GM19351 (cell line): ENCODE measurements at regions not wholly inside any gene's neighbourhood (a gene's known extent, or its start where the extent isn't known, plus 50 kb on each side); places are given as distances from the start of the nearest gene placed in this dataset.

Experiments
- ATAC-seq: cut with Tn5 transposase; IDR thresholded peaks from one replicate; pipeline ENCODE4 v1.9.1; 2021; ENCODE audit warnings: mild to moderate bottlenecking, moderate library complexity; ENCODE audit not compliant: unreplicated experiment

DNA sequence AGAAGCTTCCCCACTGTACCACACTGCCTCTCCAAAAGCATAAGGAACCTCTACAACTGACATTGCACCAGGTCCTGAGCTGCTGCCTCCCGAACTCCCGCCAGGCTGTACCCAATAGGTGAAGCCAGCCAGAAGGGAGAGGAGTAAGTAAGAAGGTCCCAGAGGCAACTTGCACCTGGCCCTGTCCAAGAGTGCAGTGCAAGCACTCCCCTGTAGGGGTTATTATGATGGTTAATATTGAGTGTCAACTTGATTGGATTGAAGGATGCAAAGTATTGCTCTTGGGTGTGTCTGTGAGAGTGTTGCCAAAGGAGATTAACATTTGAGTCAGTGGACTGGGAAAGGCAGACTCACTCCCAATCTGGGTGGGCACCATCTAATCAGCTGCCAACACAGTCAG lies 879.3 kb upstream of the SLIT2 start:
- no peak for ATAC-seq

DNA sequence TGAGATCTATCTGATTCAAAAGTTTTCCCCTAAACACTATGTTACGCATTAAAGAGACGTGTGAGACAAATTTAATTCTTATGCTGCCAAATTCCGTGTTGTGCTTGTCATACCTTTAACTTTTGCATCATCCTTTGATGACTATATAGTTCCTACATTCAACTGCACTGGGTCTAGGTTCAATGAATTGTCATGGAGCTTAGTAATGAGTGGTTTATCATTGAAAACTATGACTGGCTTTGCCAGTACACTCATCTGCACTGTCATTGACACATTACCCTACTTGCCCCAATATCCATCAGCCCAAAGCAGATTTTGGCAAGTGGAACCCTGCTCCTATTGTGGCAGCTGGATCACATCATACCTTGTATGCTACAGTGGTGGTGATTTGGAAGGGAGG lies 882.9 kb upstream of the SLIT2 start:
- no peak for ATAC-seq

DNA sequence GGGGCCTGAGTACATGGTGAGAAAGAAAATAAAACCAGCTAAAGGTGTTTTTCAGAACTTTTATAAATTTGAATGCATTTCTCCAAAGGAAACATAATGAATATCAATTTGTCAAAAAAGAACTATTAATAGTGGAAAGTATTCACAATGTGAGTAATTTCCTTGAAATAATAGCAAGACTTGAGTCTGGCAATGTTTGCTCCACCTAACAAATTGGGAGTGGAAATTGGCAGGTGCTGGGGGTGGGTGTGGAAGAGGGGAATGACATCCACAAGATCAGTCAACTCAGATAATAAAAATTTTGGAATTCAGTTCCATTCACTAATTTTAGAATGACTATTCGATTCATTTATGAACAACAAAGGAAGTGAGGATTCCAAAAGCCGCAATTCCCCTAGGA lies 884.8 kb upstream of the SLIT2 start:
- ATAC-seq, result no peak

DNA sequence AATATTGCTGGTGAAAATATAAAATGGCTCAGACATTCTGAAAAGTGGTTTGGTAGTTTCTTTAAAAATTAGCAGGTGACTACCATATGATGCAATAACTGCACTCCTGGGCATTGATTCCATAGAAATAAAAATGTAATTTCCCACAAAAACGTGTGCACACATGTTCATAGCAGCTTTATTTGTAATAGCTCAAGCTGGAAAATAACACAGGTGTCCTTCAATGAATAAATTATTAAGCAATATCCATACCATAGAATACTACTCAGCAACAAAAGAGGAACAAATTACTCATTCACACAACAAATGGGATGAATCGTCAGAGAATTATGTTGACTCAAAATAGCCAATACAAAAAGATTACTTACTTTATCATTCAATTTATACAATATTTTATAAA lies 893.7 kb upstream of the SLIT2 start:
- no peak for ATAC-seq

DNA sequence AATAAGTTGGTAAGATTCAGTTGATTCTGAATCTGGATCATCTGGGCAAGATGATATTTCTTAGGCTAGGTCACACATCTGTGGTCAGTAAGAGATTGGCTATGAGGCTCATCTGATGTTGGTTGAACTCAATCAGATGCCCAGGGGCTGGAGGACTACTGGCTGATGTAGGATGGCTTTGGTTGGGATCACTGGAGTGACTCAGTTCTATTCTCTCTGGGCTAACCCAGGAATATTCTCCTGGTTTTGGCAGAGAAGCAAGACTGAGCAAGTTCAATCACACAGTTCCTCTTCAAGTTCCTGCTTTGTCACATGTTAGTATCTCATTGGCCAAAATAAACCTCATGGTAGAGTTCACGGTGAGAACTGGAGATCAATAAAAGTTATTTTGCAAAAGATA lies 902.3 kb upstream of the SLIT2 start:
- no peak for ATAC-seq

DNA sequence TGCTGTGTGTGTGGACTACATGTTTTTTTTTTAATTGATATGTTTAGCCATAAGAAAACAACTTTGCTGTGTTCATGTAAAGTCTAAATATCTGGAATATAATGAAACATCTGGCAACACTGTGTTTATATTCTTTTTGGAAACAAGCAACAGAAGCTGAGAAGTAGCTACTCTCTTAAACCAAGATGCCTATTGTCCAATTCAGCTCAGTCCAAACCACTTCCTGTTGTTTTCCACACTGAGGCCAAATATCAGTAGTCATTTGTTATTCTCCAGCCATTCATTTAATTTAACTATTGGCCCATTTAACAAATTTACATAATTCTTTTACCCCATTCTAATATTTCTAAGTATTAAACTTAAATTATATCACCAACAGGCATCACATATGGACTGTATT lies 903.0 kb upstream of the SLIT2 start:
- ATAC-seq, result no peak

DNA sequence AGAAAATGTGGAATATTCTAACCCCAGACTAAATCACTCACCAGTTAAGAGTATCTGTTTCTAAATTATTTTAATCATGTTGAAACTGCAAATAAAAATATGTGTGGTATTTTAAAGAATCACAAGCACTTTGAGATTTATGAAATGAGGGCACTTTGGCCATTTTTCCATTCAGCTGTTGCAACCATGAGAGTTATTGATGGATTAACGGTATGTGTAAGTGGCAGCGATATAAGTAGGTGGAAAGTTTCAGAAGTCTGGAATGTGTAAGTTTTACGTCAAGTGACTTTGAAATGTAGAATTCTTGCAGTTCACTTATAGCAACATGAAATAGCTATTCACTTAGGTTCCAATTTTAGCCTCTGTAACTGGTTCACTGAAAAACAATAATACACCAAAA lies 905.1 kb upstream of the SLIT2 start:
- ATAC-seq, result no peak

DNA sequence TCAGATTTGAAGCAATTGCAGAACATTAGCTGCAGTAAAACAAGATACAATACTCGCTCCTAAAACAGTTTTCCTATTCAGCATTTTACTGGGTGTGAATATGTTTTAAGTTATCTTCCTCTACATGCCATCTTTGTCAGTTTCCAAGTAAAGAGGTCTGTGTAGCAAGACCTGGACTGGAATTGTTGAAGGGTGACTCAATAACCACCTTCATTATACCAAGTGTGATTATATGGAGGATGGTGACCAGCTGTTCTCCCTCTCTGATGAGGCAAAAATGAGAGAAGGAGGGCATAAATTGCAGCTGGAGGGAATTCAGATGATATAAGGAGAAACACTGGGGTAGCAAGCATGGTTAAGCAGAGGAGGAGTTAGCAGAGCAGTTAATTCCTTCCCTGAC lies 922.1 kb upstream of the SLIT2 start:
- ATAC-seq, result no peak

DNA sequence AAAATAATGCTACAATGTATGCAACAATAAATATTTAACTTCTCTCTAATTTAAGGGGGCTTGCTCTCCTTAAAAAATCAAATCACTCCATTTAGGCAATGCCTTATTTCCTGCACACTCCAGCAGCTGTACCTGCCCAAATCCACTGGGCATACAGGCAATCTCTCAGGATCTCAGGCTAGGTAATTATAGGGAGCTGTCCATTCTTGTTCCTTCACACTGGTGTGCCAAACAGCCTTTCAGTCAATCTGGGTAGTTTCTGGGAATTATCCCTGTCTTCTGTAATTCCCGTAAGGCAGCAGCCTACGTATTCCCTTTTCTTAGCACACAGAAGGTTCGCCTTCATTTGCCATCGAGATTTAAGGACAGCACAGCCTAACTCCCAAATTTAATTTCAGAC lies 922.6 kb upstream of the SLIT2 start:
- no peak for ATAC-seq

DNA sequence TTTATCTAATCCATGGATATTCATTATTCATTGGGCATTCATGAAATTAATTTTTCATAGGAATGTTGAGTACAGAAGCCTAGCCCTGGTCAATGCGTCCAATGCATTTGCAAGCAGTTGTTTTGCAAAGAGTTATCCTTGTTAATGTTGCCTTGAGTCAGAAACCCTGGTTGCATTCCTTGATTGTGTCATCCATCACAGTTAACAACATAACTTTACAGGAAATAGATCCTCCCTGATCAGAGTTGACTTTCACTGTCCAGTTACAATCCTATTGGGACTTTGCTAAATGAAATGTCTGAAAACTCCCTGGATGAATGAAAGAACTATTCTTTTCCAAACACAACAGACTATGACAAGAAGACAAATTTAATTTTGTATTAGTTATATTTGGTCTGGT lies 924.3 kb upstream of the SLIT2 start:
- ATAC-seq, result no peak

DNA sequence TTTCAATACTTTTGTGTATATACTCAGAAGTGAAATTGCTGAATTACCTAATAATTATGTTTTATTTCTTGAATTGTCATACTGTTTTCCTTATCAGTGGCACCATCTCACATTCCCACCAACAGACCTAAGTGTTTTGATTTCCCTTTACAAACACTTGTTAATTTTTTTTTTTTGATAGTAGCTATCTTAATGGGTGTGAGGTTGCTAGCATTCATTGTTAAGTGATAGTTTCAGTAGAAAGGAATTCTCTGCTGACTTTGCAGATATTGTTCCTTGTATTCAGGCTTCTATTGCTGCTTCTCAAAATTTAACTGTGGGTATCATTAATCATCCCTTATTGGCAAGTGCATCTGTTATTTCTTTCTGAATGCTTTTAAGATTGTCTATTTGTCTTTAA lies 927.5 kb upstream of the SLIT2 start:
- no peak for ATAC-seq

DNA sequence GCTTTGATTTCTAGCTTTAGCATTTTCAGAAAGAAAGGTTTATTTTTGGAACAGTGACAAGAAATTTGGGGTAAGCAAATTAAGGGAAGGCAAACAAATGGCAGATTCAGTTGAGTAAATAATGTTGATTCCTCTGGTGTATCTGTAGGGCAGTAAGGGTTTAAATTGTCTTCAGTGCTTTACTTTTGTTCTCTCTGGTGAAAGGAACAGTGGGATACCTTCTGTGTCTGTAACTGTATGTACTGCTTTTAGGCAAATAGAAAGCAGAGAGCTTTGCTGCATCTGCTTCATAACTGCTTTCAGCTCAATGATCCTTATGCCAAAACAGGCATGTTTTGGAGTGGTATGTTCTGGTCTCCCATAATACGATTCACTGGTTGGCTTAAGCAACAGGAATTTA lies 932.1 kb upstream of the SLIT2 start:
- ATAC-seq, result no peak

DNA sequence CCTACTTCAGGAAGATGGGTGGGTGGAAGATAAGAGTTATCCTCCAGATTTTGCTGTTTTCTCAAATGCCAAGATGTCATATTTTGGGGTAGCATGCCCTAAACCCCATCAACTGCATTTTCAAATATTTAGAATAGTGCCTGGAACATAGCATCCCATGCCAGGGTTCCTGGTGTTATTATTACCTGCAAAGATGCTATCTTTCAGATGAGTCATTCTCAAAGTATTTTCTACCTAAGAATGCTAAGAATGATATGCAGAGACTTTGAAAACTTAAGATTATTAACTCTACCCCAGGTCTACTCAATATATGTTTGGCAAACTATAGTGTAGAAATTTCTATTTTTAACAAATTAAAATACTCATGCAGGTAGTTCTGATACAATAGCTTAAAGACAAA lies 934.3 kb upstream of the SLIT2 start:
- ATAC-seq, result no peak

DNA sequence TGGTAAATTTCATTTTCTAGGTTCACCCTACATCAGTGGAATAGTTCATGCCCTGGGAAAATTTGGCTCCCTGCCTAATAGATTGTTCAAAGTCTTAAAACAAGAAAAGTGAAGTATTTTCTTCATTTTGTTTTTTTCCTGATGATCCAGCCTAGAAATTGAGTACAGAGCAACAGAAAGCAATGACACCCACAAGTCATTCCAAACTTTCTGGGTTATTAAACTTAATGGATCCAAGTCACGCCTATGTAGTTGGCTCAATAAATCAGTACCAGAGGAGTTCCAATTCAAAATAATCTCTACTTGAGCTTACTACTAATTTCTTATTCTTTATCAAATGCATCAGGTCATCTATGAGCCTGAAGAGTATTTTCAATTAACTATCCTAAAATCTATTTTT lies 937.6 kb upstream of the SLIT2 start:
- ATAC-seq, result no peak

DNA sequence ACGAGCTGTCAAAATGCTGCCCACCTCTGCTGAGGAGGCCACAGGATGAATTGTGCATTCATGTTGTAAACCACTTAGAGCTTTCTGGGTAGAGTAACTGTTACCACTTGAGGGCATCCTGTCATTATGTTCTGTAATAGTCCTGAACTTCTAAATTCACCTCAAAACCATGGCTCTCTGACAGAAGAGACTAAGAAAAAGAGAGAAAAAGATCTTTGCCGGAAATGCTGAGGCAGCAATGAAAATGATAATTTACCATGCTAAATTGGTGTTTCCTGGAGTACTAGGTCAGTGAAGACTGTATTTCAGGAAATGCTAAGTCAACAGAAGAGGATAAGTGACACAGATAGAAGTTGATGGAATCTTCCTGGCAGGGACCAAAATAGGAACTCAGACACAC lies 942.3 kb upstream of the SLIT2 start:
- no peak for ATAC-seq

DNA sequence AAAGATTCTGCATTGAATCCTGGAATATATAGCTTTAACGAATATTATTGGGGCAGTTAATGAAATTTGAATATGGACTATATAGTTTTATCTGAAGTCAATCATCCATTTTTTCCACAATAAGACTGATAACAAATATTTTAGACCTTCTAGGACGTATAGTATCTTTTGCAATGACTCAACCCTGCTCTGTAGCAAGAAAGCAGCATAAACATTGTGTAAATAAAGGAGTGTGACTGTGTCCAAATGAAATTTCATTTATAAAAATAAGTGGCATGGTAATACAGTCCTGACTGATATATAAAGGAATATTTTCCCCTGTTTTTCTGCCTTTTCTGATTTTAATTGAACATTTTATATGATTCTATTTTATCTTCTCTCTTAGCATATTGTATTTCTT lies 947.7 kb upstream of the SLIT2 start:
- ATAC-seq, result no peak

DNA sequence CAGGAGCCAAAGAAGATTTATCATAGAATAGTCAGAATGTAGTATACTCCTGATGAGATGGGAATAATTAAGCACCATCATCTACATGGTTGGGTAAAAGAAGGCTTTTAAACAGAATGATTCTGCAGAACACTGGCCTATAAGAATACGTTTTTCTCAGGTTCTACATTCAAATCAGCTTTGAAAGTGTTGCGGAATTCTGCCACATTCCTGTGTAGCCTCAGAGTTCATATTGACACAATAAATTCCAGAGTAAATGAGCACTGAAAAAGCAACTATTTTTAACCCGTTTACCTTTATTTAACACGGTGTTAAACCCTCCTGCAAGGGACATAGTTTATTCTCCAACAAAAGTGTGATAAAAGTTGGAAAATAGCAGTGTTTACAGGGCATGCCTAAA lies 950.2 kb upstream of the SLIT2 start:
- no peak for ATAC-seq

DNA sequence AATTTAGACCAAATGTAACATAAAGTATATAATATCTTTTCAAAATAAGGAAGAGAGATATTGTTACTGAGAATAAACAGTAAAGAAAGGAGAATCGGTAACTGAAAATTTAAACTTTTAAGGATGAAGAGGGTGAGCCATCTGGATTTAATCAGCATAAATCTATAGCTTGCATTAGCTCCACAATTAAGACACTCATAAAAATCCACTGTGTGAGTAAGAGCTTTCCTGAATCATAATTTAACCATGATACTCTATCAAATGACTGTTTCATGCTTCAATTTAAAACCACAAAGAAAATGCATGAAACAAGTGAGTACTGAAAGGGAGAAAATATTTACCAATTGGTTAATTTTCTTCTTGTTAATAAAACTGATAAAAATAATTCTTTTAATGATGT lies 951.5 kb upstream of the SLIT2 start:
- ATAC-seq, result no peak

DNA sequence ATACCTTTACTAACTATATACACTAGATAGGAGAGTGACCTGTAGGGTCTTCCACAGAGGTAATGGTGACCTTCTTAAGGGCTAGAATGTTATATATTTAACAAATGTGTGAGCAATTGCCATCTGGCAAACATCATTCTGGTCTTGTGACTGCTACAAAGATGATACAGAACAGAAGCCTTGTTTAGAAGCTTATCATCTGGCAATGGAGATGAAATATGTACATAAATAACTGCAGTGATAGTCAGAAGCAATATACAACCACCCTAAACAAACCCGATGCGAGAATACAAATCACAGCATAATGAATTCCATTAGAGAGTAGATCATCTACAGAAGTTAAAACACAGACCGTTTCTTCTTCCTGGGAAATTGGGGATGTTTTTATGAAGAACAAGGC lies 952.7 kb upstream of the SLIT2 start:
- ATAC-seq, result no peak

DNA sequence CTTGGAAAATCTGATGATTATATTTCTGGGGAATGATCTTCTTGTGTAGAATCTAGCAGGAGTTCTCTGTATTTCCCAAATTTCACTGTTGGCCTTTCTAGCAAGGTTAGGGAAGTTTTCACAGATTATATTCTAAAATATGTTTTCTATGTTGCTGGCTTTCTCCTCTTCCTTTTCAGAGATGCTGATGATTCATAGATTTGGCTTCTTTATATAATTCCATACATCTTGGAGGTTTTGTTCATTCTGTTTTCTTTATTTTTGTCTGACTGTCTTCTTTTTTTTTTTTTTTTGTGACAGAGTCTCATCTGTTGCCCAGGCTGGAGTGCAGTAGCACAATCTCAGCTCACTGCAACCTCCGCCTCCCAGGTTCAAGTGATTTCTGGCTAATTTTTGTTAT lies 957.9 kb upstream of the SLIT2 start:
- no peak for ATAC-seq

DNA sequence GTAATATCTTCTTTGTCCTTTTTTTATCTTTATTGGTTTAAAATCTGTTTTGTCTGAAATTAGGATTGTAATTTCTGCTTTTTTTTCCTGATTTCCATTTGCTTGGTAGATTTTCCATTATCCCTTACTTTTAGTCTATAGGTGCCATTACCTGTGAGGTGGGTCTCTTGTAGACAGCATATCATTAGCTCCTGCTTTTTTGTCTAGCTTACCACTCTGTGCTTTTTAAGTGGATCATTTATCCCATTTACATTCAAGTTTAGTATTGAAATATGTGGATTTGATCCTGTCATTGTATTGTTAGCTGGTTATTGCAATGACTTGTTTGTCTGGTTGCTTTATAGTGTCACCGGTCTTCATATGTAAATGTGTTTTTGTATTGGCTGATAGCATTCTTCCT lies 958.6 kb upstream of the SLIT2 start:
- ATAC-seq, result no peak

DNA sequence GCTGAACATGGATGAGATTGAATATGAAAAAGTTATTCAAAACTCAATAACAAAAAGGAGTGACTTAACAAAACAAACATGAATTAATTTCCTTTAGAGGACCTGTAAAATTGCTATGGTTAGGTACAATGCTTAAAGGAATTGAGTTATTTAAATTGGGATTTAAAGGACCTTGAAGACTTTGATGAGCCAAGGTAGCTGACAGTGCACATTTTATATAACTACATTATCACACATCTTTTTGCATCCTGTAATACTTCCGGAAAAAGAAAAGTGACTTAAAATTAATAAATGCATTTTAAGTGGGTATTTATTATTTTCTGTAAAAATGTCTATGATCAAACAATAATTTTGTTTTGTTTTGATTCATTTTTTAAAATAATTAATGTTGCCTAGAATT lies 964.8 kb upstream of the SLIT2 start:
- no peak for ATAC-seq

DNA sequence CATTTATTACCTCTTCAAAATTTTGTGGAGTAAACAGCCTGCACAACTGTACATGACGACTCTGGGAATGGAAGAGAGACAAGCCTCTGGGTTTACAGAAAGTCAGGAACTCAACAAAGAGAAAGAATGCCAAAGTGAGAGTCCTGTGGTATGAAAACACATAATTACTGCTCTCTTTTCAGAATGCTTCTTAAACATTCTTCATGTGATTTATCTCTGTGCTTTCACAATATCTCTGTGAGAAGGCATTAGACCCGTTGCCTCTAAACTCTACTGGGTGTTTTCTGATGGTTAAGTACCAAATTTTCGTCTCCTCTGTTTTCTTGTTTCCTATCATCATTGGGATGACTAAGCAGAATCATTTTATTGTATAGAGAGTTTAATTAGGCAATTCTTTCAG lies 966.6 kb upstream of the SLIT2 start:
- ATAC-seq, result no peak

DNA sequence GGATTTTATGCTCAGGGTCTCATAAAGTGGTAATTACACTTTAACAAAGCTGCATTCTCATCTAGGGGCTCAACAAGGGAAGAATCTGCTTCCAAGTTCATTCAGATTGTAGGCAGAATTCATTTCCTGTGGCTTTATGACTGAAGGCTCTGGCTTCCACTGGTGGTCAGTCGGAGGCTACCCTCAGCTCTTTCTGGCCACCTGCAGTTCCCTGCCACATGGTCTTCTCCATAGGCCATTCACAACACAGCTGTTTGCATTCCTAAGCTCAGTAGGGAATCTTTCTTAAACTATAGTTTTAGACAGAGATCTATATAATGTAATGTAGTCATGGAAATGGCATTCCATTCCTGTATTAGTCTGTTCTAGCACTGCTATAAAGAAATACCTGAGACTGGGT lies 973.0 kb upstream of the SLIT2 start:
- ATAC-seq, result no peak
